ENCODE measurements at regions not wholly inside any gene's neighbourhood (a gene's known extent, or its start where the extent isn't known, plus 50 kb on each side); places are given as distances from the start of the nearest gene placed in this dataset.
"Not testable (repeated sequence)": the region's sequence is repeated elsewhere in the genome, so short reads cannot be mapped to it uniquely, and the experiment has no call there.

- no peak for DNase-seq
Observed at GRCh38 chr5:39794513-39795210, 369.9 kb upstream of the DAB2 start.

DNA sequence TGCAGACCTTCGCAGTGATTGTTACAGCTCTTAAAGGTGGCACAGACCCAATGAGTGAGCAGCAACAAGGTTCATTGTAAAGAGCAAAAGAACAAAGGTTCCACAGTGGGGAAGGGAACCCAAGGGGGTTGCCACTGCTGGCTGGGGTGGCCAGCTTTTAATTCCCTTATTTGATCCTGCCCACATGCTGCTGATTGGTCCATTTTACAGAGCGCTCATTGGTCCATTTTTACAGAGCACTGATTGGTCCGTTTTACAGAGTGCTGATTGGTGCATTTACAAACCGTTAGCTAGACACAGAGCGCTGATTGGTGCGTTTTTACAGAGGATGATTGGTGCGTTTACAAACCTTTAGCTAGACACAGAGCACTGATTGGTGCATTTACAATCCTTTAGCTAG, 360.6 kb upstream of the DAB2 start:
- no peak for DNase-seq

- DNase-seq = no peak
Observed at GRCh38 chr5:39783756-39784421, 359.1 kb upstream of the DAB2 start.

DNA sequence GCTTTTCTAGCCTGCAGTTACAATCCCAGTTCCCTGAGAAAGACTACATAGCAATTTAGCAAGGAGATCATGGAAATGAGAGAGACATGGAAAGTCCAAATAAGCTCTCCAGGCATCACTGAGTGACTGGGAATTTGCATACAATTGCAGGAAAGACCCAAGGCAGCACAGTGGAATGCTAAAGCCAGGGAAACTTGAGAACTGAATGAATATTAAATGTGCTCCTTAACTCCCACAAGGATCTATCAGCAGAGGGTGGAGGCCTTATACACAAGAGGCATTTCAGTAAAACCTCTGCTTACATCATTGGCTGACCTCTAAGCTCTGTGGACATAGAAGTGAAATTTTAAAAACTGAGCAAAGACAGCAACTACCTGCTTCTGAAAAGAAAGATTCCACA, 355.6 kb upstream of the DAB2 start:
- DNase-seq = no peak

DNA sequence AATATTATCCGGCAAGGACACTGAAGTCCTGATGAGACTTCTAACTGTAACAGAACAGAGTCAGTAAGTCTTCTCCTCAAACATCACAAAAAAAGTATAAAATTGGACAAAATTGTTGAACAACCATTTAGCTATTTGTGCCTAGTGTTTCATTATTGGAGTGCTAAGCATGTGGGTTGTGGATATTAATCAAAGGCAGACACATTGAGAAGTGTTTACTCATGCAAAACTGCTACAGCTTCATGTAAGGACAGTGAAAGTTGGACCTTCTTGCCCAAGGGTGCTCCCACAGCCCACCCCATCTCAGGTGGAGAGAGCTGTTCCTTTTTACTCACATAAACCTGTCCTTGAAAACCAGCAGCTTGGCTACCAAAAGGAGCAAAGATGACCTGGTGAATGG, 355.1 kb upstream of the DAB2 start:
- DNase-seq = no peak

DNA sequence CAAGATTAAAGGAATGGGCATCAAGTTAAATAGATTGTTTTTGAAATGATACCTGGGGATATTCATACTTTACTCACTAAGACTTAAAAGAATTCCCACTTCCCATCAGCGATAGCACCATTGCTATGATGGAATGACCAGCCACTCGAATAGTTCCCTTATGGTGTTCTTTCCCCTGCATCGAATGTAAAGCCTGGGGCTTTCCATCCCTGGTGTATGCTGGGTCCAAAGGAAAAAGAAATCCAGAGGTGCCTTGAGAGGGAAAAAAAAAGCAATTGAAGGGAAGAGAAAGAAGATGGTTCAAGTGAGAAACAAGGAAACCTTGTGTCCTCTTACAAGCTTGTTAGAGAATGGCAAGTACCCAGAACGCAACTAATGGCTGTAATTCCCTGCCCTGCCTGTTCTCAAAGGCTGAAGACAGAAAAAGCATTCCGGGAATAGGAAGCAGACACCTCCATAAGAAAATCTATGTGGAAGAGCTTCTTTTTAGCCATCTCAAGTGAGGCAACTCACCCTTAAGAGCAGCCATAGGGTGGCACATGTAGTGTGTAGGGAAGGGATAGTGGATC, 351.1 kb upstream of the DAB2 start:
- DNase-seq = no peak

DNA sequence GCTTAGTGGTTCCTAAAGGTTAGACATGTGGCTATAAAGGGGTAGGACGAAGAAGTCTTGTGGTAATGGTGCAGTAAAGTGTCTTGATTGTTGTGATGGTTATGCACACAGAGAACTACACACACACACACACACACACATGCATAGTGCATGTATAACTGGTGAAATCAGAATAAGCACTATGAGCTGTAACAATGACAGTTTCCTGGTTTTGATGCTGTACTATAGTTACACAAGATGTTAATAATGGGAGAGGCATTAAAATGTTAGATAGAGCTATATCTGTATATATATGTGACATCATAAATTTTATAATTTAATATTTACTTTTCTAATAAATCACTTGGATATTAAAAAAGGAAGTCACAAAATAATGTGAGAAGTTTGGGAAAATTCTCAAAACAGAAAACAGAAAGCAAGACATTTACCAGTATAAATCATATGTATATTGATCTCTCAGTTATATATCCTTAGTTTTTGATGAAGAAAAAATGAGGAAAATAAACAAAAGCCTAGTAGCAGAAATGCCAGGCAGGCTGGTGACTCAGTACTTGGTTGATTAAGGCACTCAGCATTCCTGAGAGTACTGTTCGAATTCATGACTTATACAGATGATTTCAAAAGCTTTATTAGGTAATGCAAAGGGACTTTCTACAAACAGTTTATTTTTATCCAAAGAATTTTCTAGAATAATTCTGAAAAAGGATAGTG, 350.5 kb upstream of the DAB2 start:
- DNase-seq = no peak

- DNase-seq = no peak
Observed at GRCh38 chr5:39774605-39775004, 349.8 kb upstream of the DAB2 start.

DNA sequence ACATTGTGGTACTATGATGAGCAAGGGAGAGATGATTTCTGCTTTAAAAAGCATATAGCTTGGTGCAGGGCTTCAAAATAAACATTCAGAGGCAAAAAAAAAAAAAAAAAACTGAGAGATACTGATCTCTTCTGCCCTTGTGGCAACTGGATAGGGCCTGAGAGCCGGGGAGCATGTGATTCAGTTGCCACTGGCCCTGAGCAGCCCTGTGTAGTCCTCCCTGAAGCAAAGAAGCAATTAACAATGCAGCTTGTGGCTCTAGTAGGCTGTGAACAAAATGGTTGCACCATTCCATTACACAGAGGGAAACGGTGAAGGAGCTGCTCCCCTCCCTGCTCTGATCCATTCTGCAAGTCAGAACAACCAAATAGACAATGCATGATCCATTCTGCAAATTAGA, 347.5 kb upstream of the DAB2 start:
- no peak for DNase-seq

- DNase-seq = no peak
Observed at GRCh38 chr5:39767916-39768315, 343.1 kb upstream of the DAB2 start.

- no peak for DNase-seq
Observed at GRCh38 chr5:39765366-39765765, 340.6 kb upstream of the DAB2 start.

GRCh38 chr5:39762761-39763160, 338.0 kb upstream of the DAB2 start:
- DNase-seq = no peak

GRCh38 chr5:39761199-39761950, 336.6 kb upstream of the DAB2 start:
- no peak for DNase-seq

GRCh38 chr5:39760385-39761198, 335.8 kb upstream of the DAB2 start:
- no peak for DNase-seq

GRCh38 chr5:39759701-39760100, 334.9 kb upstream of the DAB2 start:
- DNase-seq = no peak

- DNase-seq = no peak
Observed at GRCh38 chr5:39758426-39758825, 333.6 kb upstream of the DAB2 start.

DNA sequence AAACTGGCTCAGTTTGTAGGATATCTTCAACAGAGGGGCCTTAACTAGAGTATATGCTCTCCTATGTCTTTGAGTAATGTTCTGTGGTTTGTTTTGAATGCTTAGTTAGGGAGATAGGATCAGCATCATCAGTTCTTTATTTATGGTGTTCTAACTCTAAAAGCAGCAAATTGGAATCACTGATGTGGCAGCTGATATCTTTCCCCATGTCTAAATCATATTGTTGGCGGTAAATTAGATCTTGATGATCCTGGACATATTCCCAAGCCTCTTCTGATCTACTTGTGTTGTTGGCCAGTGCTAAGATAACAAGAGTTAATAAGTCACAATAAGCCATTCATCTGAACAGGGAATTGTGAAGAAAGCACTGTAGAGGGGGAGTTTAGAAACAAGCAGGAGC, 332.4 kb upstream of the DAB2 start:
- no peak for DNase-seq

GRCh38 chr5:39755986-39756385, 331.2 kb upstream of the DAB2 start:
- DNase-seq = no peak

- DNase-seq = no peak
Observed at GRCh38 chr5:39755452-39755851, 330.7 kb upstream of the DAB2 start.

DNA sequence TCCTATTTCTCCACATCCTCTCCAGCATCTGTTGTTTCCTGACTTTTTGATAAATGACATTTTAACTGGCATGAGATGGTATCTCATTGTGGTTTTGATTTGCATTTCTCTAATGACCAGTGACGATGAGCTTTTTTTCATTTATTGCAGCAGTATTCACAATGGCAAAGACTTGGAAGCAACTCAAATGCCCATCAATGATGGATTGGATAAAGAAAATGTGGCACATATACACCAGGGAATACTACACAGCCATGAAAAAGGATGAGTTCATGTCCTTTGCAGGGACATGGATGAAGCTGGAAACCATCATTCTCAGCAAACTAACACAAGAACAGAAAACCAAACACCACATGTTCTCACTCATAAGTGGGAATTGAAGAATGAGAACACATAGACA, 329.0 kb upstream of the DAB2 start:
- not testable (repeated sequence) for DNase-seq

DNA sequence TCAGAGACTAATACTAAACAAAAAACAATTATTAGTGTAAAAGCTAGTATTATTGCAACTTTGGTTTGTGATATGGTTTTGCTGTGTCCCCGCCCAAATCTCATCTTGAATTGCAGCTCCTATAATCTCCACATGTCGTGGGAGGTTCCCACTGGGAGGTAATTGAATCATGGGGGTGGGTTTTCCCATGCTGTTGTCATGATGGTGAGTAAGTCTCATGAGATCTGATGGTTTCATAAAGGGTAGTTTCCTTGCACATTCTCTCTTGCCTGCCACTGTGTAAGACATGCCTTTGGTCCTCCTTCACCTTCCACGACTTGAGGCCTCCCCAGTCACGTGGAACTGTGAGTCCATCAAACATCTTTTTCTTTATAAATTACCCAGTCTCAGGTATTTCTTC, 325.9 kb upstream of the DAB2 start:
- DNase-seq = no peak

DNA sequence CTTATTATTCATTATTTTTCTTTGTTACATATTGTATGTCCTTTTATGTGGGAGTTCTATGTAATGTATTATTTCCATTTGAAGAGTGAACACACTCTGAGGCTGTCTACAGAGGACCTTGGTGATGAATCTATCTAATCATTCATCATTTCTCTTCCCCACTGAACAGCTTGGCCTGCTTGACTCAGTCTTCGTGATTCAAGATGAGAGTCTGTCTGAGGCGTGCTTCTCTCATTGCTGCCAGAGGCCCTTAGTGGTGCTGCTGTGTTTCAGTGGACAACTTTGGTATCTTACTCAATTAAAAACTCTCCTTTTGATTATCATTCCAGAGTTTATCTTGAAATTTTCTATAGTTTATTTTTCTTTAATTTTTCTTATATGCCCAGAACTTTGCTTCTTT, 318.1 kb upstream of the DAB2 start:
- DNase-seq = no peak
